Nephron (organoid): ENCODE measurements at regions not wholly inside any gene's neighbourhood (a gene's known extent, or its start where the extent isn't known, plus 50 kb on each side); places are given as distances from the start of the nearest gene placed in this dataset.

Experiments
- H3K27ac Mint-ChIP-seq, 3 experiments: 2 replicates each; pipeline ENCODE4 v1.8.0; 2020; ENCODE audit warnings: mixed read lengths in 3 of 3, mild to moderate bottlenecking in 2 of 3, moderate library complexity in 1 of 3
- H3K27me3 Mint-ChIP-seq: 2 replicates; pipeline ENCODE4 v1.8.0; 2021; ENCODE audit warnings: low read depth, mild to moderate bottlenecking, moderate library complexity, mixed read lengths
- H3K36me3 Mint-ChIP-seq: 2 replicates; pipeline ENCODE4 v1.8.0; 2020; ENCODE audit warnings: low read depth, mixed read lengths
- H3K4me1 Mint-ChIP-seq: 2 replicates; pipeline ENCODE4 v1.8.0; 2020; ENCODE audit warnings: mixed read lengths
- H3K4me3 Mint-ChIP-seq, 3 experiments: 2 replicates each; pipeline ENCODE4 v1.8.0; 2020; ENCODE audit warnings: mild to moderate bottlenecking in 3 of 3, mixed read lengths in 3 of 3, moderate library complexity in 2 of 3
- H3K9me3 Mint-ChIP-seq: 2 replicates; pipeline ENCODE4 v1.8.0; 2020; ENCODE audit warnings: mixed read lengths
- TF ChIP-seq, protein P1 (sequence below), 3 experiments: fragments of 200-600 bp; sonication (generic); IDR thresholded peaks; one replicate each; pipeline ENCODE4 v1.5.0; 2021; ENCODE audit warnings: antibody characterized with exemption in 3 of 3; ENCODE audit not compliant: unreplicated experiment in 3 of 3

DNA sequence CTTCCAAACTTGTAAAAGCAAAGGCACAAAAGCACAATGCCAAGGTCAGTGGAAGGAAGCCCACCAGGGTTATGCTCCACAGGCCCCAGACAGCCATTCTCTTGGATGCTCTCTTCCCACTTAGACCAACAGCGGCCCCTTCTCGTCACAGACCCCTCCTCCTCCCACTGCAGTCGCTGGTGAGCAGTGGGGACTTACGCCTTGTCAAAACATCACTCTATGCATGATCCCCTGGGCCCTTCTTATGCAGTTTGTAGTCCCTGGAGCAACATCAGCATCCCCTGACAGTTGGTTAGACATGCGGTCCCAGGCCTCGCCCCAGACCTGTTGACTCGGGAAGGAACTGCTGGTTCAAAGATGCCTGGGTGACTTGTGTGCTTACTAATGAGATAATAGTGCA, 376.0 kb upstream of the KLHL29 start:
- peaks cover 14% of the 10 kb centered on the region for H3K4me1 Mint-ChIP-seq
- no peak overlapping the region for H3K4me3 Mint-ChIP-seq
- H3K27me3 Mint-ChIP-seq = peaks cover 12% of the 10 kb centered on the region
- TF ChIP-seq, protein P1, sequence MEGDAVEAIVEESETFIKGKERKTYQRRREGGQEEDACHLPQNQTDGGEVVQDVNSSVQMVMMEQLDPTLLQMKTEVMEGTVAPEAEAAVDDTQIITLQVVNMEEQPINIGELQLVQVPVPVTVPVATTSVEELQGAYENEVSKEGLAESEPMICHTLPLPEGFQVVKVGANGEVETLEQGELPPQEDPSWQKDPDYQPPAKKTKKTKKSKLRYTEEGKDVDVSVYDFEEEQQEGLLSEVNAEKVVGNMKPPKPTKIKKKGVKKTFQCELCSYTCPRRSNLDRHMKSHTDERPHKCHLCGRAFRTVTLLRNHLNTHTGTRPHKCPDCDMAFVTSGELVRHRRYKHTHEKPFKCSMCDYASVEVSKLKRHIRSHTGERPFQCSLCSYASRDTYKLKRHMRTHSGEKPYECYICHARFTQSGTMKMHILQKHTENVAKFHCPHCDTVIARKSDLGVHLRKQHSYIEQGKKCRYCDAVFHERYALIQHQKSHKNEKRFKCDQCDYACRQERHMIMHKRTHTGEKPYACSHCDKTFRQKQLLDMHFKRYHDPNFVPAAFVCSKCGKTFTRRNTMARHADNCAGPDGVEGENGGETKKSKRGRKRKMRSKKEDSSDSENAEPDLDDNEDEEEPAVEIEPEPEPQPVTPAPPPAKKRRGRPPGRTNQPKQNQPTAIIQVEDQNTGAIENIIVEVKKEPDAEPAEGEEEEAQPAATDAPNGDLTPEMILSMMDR (IDR thresholded peaks at IDR 0.05; ENCODE audit: unreplicated experiment in 3 of 3) = no peak
- H3K9me3 Mint-ChIP-seq = no peaks in the 10 kb centered on the region
- H3K36me3 Mint-ChIP-seq = no peaks in the 10 kb centered on the region
- peak overlapping the region in 1 of 3 experiments; percentile 56 for H3K27ac Mint-ChIP-seq

DNA sequence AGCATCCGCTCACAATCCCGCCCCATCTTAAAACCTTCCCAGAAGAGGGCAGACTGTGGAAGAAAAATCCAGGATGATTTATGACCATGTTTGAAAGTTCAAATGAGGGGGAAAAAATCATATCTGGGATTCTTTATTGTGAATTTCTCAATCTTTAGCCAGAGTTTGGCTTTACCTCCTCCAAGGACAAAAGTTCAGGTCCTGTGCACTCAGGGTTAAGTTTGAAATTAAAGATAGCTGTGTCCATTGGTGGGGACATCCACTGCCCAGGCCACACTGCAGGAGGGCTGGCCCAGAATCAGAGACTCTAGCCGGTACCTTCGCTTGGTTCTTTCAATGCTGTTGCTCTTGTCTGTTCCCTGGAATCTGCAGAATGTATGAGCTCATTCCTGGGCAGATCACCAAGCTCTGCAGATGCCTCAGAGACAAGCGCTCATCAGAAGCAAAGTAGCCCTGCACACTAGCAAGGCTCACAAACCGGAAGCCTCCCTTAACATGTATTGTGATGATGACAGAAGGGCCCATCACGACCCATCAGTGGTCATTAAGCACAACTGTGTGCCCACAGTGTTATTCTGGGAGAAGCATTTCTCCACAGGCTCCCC, 375.3 kb upstream of the KLHL29 start:
- Mint-ChIP-seq H3K36me3 (no peaks in the 10 kb centered on the region), H3K4me1 (peaks cover 14% of the 10 kb centered on the region), H3K9me3 (no peaks in the 10 kb centered on the region), H3K27me3 (peaks cover 12% of the 10 kb centered on the region), H3K4me3 (no peak overlapping the region), H3K27ac (peak overlapping the region in 2 of 3 experiments; percentile 45 to 56)
- TF ChIP-seq, protein P1 (IDR thresholded peaks at IDR 0.05; ENCODE audit: unreplicated experiment in 3 of 3) = no peak

DNA sequence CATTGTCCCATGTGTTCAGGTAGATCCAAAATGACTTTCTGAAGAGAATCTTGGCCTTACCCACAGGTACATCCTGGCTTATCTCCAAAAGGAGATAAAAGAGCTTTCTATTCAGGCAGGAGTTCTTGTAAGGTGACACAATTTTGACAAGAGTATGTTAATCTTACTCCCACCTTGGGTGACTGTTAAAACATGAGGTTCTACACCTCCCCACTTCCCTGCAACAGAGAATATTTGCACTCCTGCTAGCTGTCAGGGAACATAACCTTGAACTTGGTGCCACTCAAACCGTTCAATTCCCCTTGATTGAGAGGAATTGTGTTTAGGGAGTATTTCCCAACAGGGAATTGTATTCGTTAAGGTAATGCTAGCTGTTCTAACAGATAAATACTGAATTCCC, 372.5 kb upstream of the KLHL29 start:
- Mint-ChIP-seq H3K4me1 (peaks cover 14% of the 10 kb centered on the region), H3K27me3 (peaks cover 6% of the 10 kb centered on the region), H3K36me3 (no peaks in the 10 kb centered on the region), H3K4me3 (no peak overlapping the region), H3K9me3 (no peaks in the 10 kb centered on the region), H3K27ac (no peak overlapping the region)
- TF ChIP-seq, protein P1 (IDR thresholded peaks at IDR 0.05; ENCODE audit: unreplicated experiment in 3 of 3) = no peak

DNA sequence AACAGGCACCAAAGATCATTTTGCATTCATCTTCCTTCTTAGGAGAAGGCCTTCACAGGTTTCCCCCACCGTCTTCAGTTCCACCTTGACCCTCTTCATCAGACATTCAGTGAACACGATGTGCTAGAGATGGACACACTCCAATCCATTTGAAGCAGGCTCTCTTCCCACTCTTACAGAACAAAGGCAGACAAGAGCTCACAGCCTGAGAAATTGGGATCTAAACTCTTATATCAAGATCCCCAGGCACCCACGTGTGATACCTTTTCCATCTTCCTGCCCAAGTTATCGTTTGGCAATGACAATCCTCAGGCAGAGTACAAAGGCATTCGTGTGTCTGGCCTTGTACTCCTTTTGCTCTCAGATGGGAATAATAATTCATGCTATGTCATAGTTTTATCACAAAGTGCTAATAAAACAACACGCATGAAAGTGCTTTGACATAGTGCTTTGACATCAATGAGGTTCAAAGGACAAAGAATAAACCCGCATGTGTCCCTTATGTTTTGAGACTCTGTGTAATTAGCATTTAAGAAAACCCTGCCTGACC, 369.3 kb upstream of the KLHL29 start:
- no peak overlapping the region for H3K4me3 Mint-ChIP-seq
- no peaks in the 10 kb centered on the region for H3K9me3 Mint-ChIP-seq
- no peaks in the 10 kb centered on the region for H3K4me1 Mint-ChIP-seq
- TF ChIP-seq, protein P1 (IDR thresholded peaks at IDR 0.05; ENCODE audit: unreplicated experiment in 3 of 3) = no peak
- no peak overlapping the region for H3K27ac Mint-ChIP-seq
- no peaks in the 10 kb centered on the region for H3K36me3 Mint-ChIP-seq
- peaks cover 4% of the 10 kb centered on the region for H3K27me3 Mint-ChIP-seq

DNA sequence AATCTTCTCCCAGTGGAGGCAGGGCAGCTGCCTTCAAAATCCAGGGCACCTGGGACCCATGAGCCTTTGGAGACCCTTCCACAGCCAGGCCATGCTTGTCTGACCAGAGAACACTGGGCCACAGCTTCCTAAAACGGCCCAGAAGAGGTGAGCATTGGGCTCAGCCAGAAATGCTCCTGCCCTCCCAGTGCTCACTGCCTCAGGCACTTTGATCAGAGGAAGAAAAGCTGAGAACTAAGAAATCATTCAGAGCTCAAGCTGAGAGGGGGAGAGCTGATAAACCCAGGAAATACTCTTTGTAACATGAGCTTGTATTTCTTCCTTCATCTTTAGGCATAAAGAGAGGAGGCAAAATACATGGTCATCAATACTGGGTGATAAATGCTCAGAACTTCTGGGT, 365.5 kb upstream of the KLHL29 start:
- Mint-ChIP-seq H3K27me3 (peaks cover 4% of the 10 kb centered on the region), H3K27ac (no peak overlapping the region), H3K36me3 (no peaks in the 10 kb centered on the region), H3K4me1 (peaks cover 6% of the 10 kb centered on the region), H3K4me3 (no peak overlapping the region), H3K9me3 (no peaks in the 10 kb centered on the region)
- TF ChIP-seq, protein P1 (IDR thresholded peaks at IDR 0.05; ENCODE audit: unreplicated experiment in 3 of 3) = no peak

DNA sequence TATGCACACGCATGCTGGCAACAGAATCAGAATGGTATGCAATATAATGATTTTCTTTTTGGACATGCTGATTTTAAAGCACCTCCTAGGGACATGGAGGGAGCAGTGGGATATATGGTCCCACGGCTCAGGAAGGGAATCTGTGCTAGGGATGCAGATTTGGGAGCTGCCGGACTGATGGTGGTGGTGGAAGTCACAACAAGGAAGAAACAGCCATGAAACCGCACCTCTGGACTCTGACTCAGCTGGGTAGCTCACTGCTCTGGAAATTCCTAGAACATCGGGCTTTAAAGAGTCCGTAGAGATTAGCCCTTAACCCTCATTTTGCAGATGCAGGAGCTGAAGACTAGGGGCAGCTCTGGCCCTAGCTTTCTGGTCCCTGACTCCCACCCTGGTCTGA, 364.3 kb upstream of the KLHL29 start:
- H3K9me3 Mint-ChIP-seq = no peaks in the 10 kb centered on the region
- no peaks in the 10 kb centered on the region for H3K36me3 Mint-ChIP-seq
- H3K27ac Mint-ChIP-seq = no peak overlapping the region
- peaks cover 6% of the 10 kb centered on the region for H3K4me1 Mint-ChIP-seq
- H3K27me3 Mint-ChIP-seq = peaks cover 4% of the 10 kb centered on the region
- no peak overlapping the region for H3K4me3 Mint-ChIP-seq
- TF ChIP-seq, protein P1 (IDR thresholded peaks at IDR 0.05; ENCODE audit: unreplicated experiment in 3 of 3) = no peak
